CD1c-positive myeloid dendritic cell (primary cell): ENCODE measurements at regions not wholly inside any gene's neighbourhood (a gene's known extent, or its start where the extent isn't known, plus 50 kb on each side); places are given as distances from the start of the nearest gene placed in this dataset.

Experiments
- DNase-seq: peaks from one replicate; pipeline ENCODE4 v3.0.0-alpha.2; 2016; ENCODE audit errors: extremely low spot score

- DNase-seq, result no peak
These were observed 53.0 kb upstream of the KLF4 start for GRCh38 chr9:107542411-107543157.

DNA sequence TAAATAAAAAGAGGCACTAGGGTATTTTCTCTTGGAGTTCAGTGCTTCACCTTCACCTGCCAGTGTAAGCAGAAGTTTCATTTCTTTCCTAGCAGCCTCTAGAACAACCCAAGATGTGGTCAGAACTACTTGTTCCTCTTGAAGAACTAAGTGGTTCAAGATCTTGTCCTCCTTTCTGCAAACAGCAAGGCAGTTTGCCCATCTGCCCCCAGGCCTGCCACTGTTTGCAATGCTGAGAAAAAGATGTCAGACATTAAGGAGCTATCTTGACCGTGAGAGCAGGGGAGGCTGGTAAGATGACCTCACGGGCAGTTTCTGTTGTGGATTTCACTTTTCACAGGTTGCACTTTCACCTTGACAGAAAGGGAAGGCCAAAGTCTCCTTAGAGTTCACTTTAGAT lies 52.0 kb upstream of the KLF4 start:
- DNase-seq, result no peak

- DNase-seq, result no peak
These were observed 50.6 kb upstream of the KLF4 start for GRCh38 chr9:107540164-107540561.

DNA sequence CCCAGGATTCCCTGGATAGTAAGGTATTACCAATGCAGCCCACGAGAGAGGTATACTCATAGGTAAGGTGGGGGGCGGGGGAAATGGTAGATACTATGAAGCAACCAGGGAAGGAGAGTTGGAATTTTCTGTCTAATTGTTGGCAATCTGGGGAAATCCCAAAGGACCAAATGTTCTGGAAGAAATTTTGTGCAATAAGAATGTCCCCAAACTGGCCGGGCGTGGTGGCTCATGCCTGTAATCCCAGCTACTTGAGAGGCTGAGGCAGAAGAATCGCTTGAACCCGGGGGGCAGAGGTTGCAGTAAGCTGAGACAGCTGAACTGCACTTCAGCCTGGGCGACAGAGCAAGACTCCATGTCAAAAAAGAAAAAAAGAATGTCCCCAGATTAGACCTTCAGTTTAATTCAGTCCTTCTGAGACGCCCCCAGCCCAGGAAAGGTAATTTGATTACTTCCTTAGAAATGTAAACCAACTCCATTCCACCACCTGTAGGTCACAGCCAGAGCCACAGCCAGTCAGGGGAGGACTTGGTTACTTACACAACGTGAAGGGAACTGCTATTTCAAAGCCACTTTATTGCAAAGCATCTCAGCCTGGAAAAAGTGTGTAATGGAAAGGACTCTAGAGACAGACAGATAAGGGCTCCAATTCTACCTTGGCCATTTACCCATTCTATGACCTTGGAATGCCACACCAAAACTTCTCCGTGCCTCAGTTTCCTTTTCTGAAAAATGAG lies 50.0 kb upstream of the KLF4 start:
- DNase-seq, result no peak
